Activated CD4-positive, alpha-beta T cell treated with anti-CD3 and anti-CD28 coated beads, Interleukin-2, amount 10 ng/mL, durations not matched to agents 7 days and 5 days (primary cell): ENCODE measurements at regions not wholly inside any gene's neighbourhood (a gene's known extent, or its start where the extent isn't known, plus 50 kb on each side); places are given as distances from the start of the nearest gene placed in this dataset.
"Not testable (repeated sequence)": the region's sequence is repeated elsewhere in the genome, so short reads cannot be mapped to it uniquely, and the experiment has no call there.

Source experiments
- CTCF ChIA-PET: fragments of 350-600 bp; sonication (Branson Sonifier 250); formaldehyde crosslinking; loops from one replicate; lab custom pipeline; 2021; ENCODE audit warnings: antibody characterized with exemption; lab: Charles Lee
- POLR2A ChIA-PET: fragments of 350-600 bp; sonication (Branson Sonifier 250); formaldehyde crosslinking; loops from one replicate; lab custom pipeline; 2021; ENCODE audit warnings: antibody characterized with exemption; lab: Charles Lee
- DNase-seq: peaks from one replicate; pipeline ENCODE4 v3.0.0-alpha.2; 2020
- H3K27ac Mint-ChIP-seq: one replicate; pipeline ENCODE4 v1.8.0; 2021; ENCODE audit warnings: mild to moderate bottlenecking, moderate library complexity, mixed read lengths
- H3K27me3 Mint-ChIP-seq: one replicate; pipeline ENCODE4 v1.8.0; 2021; ENCODE audit warnings: mixed read lengths
- H3K36me3 Mint-ChIP-seq: one replicate; pipeline ENCODE4 v1.8.0; 2021; ENCODE audit warnings: low read depth, mixed read lengths
- H3K4me1 Mint-ChIP-seq: one replicate; pipeline ENCODE4 v1.8.0; 2021; ENCODE audit warnings: mixed read lengths
- H3K4me3 Mint-ChIP-seq: one replicate; pipeline ENCODE4 v1.8.0; 2021; ENCODE audit warnings: mild to moderate bottlenecking, moderate library complexity, mixed read lengths
- H3K9me3 Mint-ChIP-seq: one replicate; pipeline ENCODE4 v1.8.0; 2021; ENCODE audit warnings: mixed read lengths

DNA sequence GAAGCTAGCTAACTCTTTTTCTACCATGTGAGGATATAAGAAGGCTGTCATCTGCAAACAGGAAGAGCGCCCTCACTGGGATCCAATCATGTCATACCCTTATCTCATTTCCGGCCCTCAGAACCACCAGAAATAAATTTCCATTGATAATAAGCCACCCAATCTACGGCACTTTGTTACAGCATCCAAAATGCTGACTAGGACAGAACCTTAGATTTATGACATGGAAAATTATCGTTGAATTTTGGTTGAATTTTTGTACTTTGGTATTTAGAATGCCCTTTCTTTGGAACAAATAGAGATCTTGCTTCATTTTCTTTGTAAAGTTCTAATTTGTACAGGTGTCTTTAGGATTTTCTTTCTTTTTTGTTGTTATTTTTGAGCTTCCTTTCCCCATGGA is 53.3 kb upstream of the CYLC2 start:
- Mint-ChIP-seq H3K9me3 (peaks cover 7% of the 10 kb centered on the region), H3K36me3 (no peaks in the 10 kb centered on the region), H3K27me3 (no peaks in the 10 kb centered on the region), H3K4me1 (no peaks in the 10 kb centered on the region), H3K27ac (no peak overlapping the region), H3K4me3 (no peak overlapping the region)
- POLR2A ChIA-PET = no interaction called here
- DNase-seq = no peak
- CTCF ChIA-PET = no interaction called here

DNA sequence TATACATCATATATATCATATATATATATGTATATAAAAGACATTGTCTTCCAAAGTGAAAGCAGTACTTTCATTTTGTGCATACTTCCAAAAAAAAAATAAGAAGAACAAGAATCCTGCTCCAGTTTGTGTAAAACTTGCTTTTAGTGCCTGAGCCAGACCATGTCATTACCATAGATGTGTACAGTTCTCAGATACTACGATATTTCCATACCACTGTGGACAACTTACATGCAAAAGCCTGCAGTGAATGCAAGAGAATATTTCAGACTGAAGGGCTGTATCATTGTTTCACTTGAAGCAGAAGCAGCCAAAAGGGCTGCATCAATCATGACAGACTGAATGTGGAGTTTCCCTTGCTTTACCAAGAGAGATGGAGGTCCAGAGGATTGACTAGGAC is 72.6 kb upstream of the CYLC2 start:
- no peaks in the 10 kb centered on the region for H3K27me3 Mint-ChIP-seq
- H3K36me3 Mint-ChIP-seq = no peaks in the 10 kb centered on the region
- H3K4me1 Mint-ChIP-seq = no peaks in the 10 kb centered on the region
- POLR2A ChIA-PET = no interaction called here
- no peak overlapping the region for H3K4me3 Mint-ChIP-seq
- no peak overlapping the region for H3K27ac Mint-ChIP-seq
- no peak for DNase-seq
- CTCF ChIA-PET = no interaction called here
- H3K9me3 Mint-ChIP-seq = no peaks in the 10 kb centered on the region

GRCh38 chr9:102911185-102911584 is 83.9 kb upstream of the CYLC2 start:
- Mint-ChIP-seq H3K27ac (no peak overlapping the region), H3K4me1 (no peaks in the 10 kb centered on the region), H3K27me3 (no peaks in the 10 kb centered on the region), H3K4me3 (no peak overlapping the region), H3K9me3 (peaks cover 3% of the 10 kb centered on the region), H3K36me3 (no peaks in the 10 kb centered on the region)
- no peak for DNase-seq
- CTCF ChIA-PET = no interaction called here
- POLR2A ChIA-PET = no interaction called here

DNA sequence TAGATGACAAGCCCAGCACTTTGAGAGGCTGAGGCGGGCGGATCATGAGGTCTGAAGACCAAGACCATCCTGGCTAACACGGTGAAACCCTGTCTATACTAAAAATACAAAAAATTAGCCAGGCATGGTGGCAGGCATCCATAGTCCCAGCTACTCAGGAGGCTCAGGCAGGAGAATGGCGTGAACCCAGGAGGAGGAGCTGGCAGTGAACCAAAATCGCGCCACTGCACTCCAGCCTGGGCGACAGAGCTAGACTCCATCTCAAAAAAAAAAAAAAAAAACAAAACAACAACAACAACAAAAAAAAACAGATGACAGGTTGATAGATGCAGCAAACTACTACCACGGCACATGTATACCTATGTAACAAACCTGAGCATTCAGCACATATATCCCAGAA is 89.3 kb upstream of the CYLC2 start:
- H3K36me3 Mint-ChIP-seq, H3K27ac Mint-ChIP-seq, POLR2A ChIA-PET, H3K27me3 Mint-ChIP-seq, DNase-seq, H3K9me3 Mint-ChIP-seq, CTCF ChIA-PET, H3K4me3 Mint-ChIP-seq, H3K4me1 Mint-ChIP-seq: not testable (repeated sequence)

DNA sequence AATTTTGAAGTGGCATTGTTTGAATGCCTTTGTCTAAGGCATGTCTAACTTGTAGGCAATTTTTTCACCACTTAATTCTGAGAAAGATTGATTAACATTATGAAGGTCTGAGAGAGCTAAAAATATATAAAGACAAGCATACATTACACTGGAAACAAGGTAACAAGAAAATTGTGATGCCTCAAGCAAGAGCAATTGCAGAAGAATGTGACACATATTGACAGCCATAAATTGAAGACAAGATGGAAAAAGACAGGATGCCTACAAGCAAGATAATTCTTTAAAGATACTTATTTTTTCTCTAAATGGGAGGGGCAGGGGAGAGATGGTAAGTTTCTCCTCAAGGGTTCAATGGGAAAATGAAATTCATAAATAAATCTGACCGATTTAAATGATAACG is 103.1 kb upstream of the CYLC2 start:
- POLR2A ChIA-PET = no interaction called here

DNA sequence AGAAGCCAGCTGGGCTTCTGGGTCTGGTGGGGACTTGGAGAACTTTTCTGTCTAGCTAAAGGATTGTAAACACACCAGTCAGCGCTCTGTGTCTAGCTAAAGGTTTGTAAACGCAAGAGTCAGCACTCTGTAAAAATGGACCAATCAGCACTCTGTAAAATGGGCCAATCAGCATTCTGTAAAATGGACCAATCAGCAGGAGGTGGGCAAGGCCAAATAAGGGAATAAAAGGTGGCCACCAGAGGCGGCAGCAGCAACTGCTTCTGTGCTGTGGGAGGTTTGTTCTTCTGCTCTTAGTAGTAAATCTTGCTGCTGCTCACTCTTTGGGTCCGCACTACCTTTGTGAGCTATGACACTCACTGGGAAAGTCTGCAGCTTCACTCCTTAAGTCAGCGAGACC is 106.4 kb upstream of the CYLC2 start:
- H3K27ac Mint-ChIP-seq, H3K36me3 Mint-ChIP-seq, H3K27me3 Mint-ChIP-seq, POLR2A ChIA-PET, H3K9me3 Mint-ChIP-seq, H3K4me1 Mint-ChIP-seq, DNase-seq, CTCF ChIA-PET, H3K4me3 Mint-ChIP-seq: not testable (repeated sequence)

More for the DNA sequence above, 103.1 kb upstream of the CYLC2 start:
- peaks cover 2% of the 10 kb centered on the region for H3K9me3 Mint-ChIP-seq
- CTCF ChIA-PET = no interaction called here
- no peak for DNase-seq
- H3K36me3 Mint-ChIP-seq = no peaks in the 10 kb centered on the region
- H3K4me3 Mint-ChIP-seq = no peak overlapping the region
- H3K27ac Mint-ChIP-seq = no peak overlapping the region
- no peaks in the 10 kb centered on the region for H3K4me1 Mint-ChIP-seq
- no peaks in the 10 kb centered on the region for H3K27me3 Mint-ChIP-seq

DNA sequence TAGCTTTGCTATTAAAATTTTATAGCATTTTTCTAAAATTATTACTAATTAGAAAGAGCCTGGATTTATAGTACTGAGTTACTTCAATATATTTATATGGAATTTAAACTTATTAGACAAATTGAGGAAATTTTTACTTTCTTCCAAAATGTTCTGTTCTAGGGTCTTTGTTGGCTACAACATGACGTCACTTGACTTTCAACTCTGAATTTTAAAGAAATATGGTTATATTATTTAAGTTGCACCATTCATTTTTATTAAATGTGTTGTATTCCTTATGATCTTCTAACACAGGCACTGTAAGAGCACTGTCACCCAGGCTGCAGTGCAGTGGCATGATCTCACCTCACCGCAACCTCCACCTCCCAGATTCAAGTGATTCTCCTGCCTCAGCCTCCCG is 119.4 kb upstream of the CYLC2 start:
- no peak overlapping the region for H3K4me3 Mint-ChIP-seq
- no peaks in the 10 kb centered on the region for H3K27me3 Mint-ChIP-seq
- no peaks in the 10 kb centered on the region for H3K36me3 Mint-ChIP-seq
- DNase-seq = no peak
- ChIA-PET POLR2A (no interaction called here), CTCF (no interaction called here)
- peaks cover 6% of the 10 kb centered on the region for H3K9me3 Mint-ChIP-seq
- no peak overlapping the region for H3K27ac Mint-ChIP-seq
- no peaks in the 10 kb centered on the region for H3K4me1 Mint-ChIP-seq

- CTCF ChIA-PET = no interaction called here
- no peaks in the 10 kb centered on the region for H3K36me3 Mint-ChIP-seq
- no peaks in the 10 kb centered on the region for H3K27me3 Mint-ChIP-seq
- POLR2A ChIA-PET = no interaction called here
- no peak overlapping the region for H3K4me3 Mint-ChIP-seq
- no peaks in the 10 kb centered on the region for H3K4me1 Mint-ChIP-seq
- no peak for DNase-seq
- no peak overlapping the region for H3K27ac Mint-ChIP-seq
- H3K9me3 Mint-ChIP-seq = no peaks in the 10 kb centered on the region
Observed at GRCh38 chr9:102867488-102867887, 127.6 kb upstream of the CYLC2 start.

DNA sequence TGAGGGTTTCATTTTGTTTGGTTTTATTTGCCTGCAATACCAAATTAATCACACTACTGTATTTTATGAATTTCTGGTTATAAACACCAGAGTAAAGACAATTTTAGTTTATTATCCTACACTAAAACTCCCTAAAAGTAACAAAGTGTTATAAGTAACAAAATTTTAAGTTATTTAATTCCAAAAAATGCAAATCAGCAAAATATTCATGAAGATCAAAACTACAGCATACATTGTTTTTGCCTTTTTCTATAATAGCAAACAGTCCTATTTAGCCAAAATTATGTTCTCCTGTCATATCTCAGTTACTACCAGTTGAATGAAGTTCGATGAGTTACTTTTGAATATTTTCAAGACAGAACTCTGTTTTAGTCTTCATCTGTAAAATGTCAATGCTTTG is 132.7 kb upstream of the CYLC2 start:
- POLR2A ChIA-PET = no interaction called here
- H3K27me3 Mint-ChIP-seq = no peaks in the 10 kb centered on the region
- CTCF ChIA-PET = no interaction called here
- H3K9me3 Mint-ChIP-seq = no peaks in the 10 kb centered on the region
- no peak overlapping the region for H3K4me3 Mint-ChIP-seq
- no peaks in the 10 kb centered on the region for H3K4me1 Mint-ChIP-seq
- H3K27ac Mint-ChIP-seq = no peak overlapping the region
- no peak for DNase-seq
- no peaks in the 10 kb centered on the region for H3K36me3 Mint-ChIP-seq

- Mint-ChIP-seq H3K4me3 (no peak overlapping the region), H3K27me3 (no peaks in the 10 kb centered on the region), H3K36me3 (no peaks in the 10 kb centered on the region), H3K9me3 (peaks cover 2% of the 10 kb centered on the region), H3K4me1 (no peaks in the 10 kb centered on the region), H3K27ac (no peak overlapping the region)
- ChIA-PET POLR2A (no interaction called here), CTCF (no interaction called here)
- DNase-seq = no peak
Observed at GRCh38 chr9:102855641-102856040, 139.5 kb upstream of the CYLC2 start.

DNA sequence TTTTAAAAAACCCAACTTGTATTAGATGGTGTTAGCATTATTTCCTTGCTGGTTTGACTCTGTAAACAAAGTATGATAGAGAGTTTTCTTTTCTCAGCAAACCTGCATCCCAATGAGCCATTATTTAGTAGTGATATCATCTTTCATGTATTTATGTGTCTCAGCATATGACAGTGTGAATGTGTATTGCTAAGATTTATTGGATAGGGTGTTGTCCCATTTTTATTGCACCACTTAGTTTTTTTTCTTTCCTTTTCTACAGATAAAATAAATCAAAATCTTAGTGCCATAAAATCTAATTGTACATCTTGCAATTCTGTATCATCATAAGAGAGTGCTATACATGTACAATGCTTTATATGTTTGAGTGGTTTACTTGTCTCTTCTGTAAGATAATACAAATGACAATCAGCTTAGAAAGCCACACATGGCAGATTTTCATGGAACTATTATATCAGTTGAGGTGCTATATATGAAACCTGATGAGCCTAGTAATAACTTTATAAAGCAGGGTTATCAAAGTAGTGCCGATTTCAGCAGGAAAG is 149.2 kb upstream of the CYLC2 start:
- no peaks in the 10 kb centered on the region for H3K27me3 Mint-ChIP-seq
- H3K27ac Mint-ChIP-seq = no peak overlapping the region
- H3K36me3 Mint-ChIP-seq = no peaks in the 10 kb centered on the region
- no peaks in the 10 kb centered on the region for H3K4me1 Mint-ChIP-seq
- POLR2A ChIA-PET = no interaction called here
- H3K9me3 Mint-ChIP-seq = peaks cover 5% of the 10 kb centered on the region
- CTCF ChIA-PET = no interaction called here
- H3K4me3 Mint-ChIP-seq = no peak overlapping the region
- DNase-seq = no peak

DNA sequence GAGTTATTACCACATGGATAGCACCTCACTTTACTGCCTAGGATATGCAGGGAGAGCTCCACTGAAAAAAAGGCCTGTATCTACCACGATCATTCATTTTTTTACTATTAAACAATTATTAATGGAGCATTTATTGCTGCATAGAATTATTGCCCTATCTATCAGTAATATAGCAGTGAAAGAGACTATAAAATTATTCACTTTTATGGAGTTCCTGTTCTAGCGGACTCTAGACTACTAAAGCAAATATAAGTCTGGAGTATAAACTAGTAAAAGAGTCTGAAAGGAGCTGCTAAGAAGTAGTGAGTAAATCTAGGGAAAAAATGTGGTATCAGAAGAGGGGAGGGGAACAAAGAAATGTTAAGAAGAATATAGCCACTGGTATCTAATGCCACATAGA is 150.4 kb upstream of the CYLC2 start:
- Mint-ChIP-seq H3K36me3 (no peaks in the 10 kb centered on the region), H3K4me3 (no peak overlapping the region), H3K27me3 (no peaks in the 10 kb centered on the region), H3K4me1 (no peaks in the 10 kb centered on the region), H3K27ac (no peak overlapping the region), H3K9me3 (peaks cover 5% of the 10 kb centered on the region)
- DNase-seq = no peak
- ChIA-PET CTCF (no interaction called here), POLR2A (no interaction called here)

DNA sequence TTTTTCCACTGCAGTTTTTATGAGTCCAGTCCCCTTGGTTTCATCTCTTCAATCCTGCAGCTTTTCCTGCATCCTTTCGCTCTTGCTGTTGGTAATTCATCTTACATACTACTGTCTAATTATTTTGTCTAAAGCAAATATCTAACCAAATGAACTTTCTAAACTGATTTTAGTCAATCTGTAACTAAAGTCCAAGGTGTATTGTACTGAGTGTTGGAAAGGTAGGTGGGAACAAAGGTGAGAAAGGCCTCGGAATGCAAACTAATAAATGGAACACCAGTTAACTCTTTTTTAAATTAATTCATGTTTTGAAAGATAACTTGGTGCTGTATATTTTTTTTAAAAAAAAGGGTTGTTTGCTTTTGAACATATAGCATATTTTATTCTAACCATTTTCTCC is 152.7 kb upstream of the CYLC2 start:
- POLR2A ChIA-PET = no interaction called here
- H3K9me3 Mint-ChIP-seq = peaks cover 3% of the 10 kb centered on the region
- H3K27me3 Mint-ChIP-seq = no peaks in the 10 kb centered on the region
- no peaks in the 10 kb centered on the region for H3K36me3 Mint-ChIP-seq
- H3K27ac Mint-ChIP-seq = no peak overlapping the region
- no peak for DNase-seq
- H3K4me3 Mint-ChIP-seq = no peak overlapping the region
- CTCF ChIA-PET = no interaction called here
- no peaks in the 10 kb centered on the region for H3K4me1 Mint-ChIP-seq

DNA sequence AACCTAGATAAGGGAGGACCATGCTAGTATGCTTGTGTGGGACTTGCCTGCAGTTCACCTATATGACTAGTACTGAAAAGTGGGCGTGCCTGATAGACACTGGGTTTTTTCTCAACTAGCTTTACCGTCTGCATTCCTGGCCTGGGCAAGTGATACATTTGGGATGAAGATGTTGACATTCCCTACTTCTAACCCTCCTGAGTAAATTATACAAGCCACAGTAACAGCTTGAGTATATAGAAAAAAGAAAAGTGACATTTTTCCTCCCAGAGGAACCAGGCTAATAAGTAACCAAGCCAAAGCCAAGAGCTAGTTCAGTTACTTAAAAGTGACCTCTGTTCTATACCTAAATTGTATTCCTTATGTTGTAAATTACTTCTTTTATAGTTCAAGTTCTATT is 153.8 kb upstream of the CYLC2 start:
- no peak for DNase-seq
- no peaks in the 10 kb centered on the region for H3K9me3 Mint-ChIP-seq
- ChIA-PET POLR2A (no interaction called here), CTCF (no interaction called here)
- H3K4me3 Mint-ChIP-seq = no peak overlapping the region
- no peak overlapping the region for H3K27ac Mint-ChIP-seq
- H3K36me3 Mint-ChIP-seq = no peaks in the 10 kb centered on the region
- no peaks in the 10 kb centered on the region for H3K4me1 Mint-ChIP-seq
- H3K27me3 Mint-ChIP-seq = no peaks in the 10 kb centered on the region
